Naive B cell (primary cell): ENCODE measurements at regions not wholly inside any gene's neighbourhood (a gene's known extent, or its start where the extent isn't known, plus 50 kb on each side); places are given as distances from the start of the nearest gene placed in this dataset.

ENCODE experiments used
- ATAC-seq, 2 donors: fragments of 150-1000 bp; cut with Tn5 transposase; 2 replicates each; pipeline ENCODE4 v1.10.0; 2021; ENCODE audit warnings: low read depth in 2 of 2, mild to moderate bottlenecking in 2 of 2, moderate library complexity in 2 of 2
- DNase-seq: peaks from one replicate; pipeline ENCODE4 v3.0.0; 2022
- H3K27ac Mint-ChIP-seq, 6 donors: one replicate each; pipeline ENCODE4 v1.8.0; 2020 to 2022; ENCODE audit warnings: mild to moderate bottlenecking in 6 of 6, mixed read lengths in 6 of 6, moderate library complexity in 5 of 6, inconsistent platforms in 2 of 6
- H3K27me3 Mint-ChIP-seq, 3 donors: one replicate each; pipeline ENCODE4 v1.8.0; 2021 to 2022; ENCODE audit warnings: mixed read lengths in 3 of 3, mild to moderate bottlenecking in 1 of 3
- H3K36me3 Mint-ChIP-seq, 2 donors: one replicate each; pipeline ENCODE4 v1.8.0; 2020 to 2022; ENCODE audit warnings: mixed read lengths in 2 of 2, inconsistent platforms in 1 of 2, mild to moderate bottlenecking in 1 of 2
- H3K4me1 Mint-ChIP-seq, 3 donors: one replicate each; pipeline ENCODE4 v1.8.0; 2020 to 2022; ENCODE audit warnings: mixed read lengths in 3 of 3, inconsistent platforms in 1 of 3, mild to moderate bottlenecking in 1 of 3, moderate library complexity in 1 of 3
- H3K4me3 Mint-ChIP-seq, 8 donors: one replicate each; pipeline ENCODE4 v1.8.0; 2020 to 2022; ENCODE audit warnings: mild to moderate bottlenecking in 8 of 8, mixed read lengths in 8 of 8, moderate library complexity in 8 of 8, inconsistent platforms in 2 of 8
- H3K9me3 Mint-ChIP-seq, 7 donors: one replicate each; pipeline ENCODE4 v1.8.0; 2020 to 2022; ENCODE audit warnings: mixed read lengths in 7 of 7, mild to moderate bottlenecking in 5 of 7, inconsistent platforms in 2 of 7, moderate library complexity in 1 of 7

- Mint-ChIP-seq H3K36me3 (no peaks in the 10 kb centered on the region), H3K4me3 (no peak overlapping the region)
- ATAC-seq: no peak
These were observed 1108.5 kb upstream of the CDH2 start for GRCh38 chr18:29285471-29285870.

GRCh38 chr18:29271501-29271900 is 1094.6 kb upstream of the CDH2 start:
- Mint-ChIP-seq H3K36me3 (no peaks in the 10 kb centered on the region), H3K27ac (no peak overlapping the region), H3K27me3 (no peaks in the 10 kb centered on the region), H3K4me1 (no peaks in the 10 kb centered on the region), H3K4me3 (no peak overlapping the region), H3K9me3 (peaks cover 0 to 10% (median 4%) of the 10 kb centered on the region in 7 donors)
- no peak for DNase-seq
- no peak for ATAC-seq

More at GRCh38 chr18:29285471-29285870, 1108.5 kb upstream of the CDH2 start:
- H3K9me3 Mint-ChIP-seq: peaks cover 3 to 14% (median 8%) of the 10 kb centered on the region in 7 donors
- H3K27me3 Mint-ChIP-seq: no peaks in the 10 kb centered on the region
- no peak overlapping the region for H3K27ac Mint-ChIP-seq
- no peak for DNase-seq
- no peaks in the 10 kb centered on the region for H3K4me1 Mint-ChIP-seq

DNA sequence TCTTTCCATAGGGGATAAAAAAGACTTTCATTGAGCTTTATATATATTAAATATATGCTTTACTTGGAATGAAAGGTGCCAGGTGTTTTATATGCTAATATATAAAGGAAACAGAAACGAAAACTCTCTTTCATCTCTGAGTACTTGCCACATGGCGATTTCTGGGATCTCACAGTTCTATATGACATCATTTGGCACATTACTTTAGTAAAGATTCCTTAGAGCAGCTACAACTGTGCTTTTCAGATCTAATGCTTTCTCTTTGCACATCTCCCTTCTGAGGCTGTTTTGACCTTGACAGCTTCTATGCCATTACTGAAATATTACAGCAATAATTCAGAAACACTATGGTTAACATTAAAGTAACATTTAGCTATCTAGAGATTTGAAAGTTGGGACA is 1082.9 kb upstream of the CDH2 start:
- DNase-seq (no peak), ATAC-seq (no peak)
- no peak overlapping the region for H3K27ac Mint-ChIP-seq
- no peaks in the 10 kb centered on the region for H3K27me3 Mint-ChIP-seq
- H3K9me3 Mint-ChIP-seq: peaks cover 1 to 16% (median 6%) of the 10 kb centered on the region in 7 donors
- H3K4me3 Mint-ChIP-seq: no peak overlapping the region
- no peaks in the 10 kb centered on the region for H3K4me1 Mint-ChIP-seq
- H3K36me3 Mint-ChIP-seq: no peaks in the 10 kb centered on the region

DNA sequence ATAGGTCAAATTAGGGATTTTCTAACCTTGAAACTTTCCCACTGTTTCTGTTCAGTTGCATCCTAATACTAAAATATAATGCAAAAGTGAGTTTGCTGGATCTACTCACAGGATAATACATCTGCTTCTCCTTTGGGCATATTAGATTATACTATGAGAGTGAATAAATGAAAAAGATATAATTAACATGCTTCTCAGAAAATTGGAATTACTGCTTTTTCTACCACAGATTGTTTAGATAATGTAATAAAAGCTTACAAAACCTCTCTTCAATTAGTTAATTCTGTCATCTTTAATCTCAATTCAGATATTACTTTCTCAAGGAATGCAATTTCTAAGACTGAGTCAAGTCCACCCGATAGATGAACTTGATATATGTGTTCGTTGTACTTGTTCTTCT is 1077.2 kb upstream of the CDH2 start:
- Mint-ChIP-seq H3K36me3 (no peaks in the 10 kb centered on the region), H3K4me1 (no peaks in the 10 kb centered on the region), H3K27me3 (no peaks in the 10 kb centered on the region), H3K27ac (no peak overlapping the region), H3K4me3 (no peak overlapping the region), H3K9me3 (peaks cover 0 to 18% (median 2%) of the 10 kb centered on the region in 7 donors)
- ATAC-seq (no peak), DNase-seq (no peak)

GRCh38 chr18:29251681-29252080 is 1074.8 kb upstream of the CDH2 start:
- H3K27me3 Mint-ChIP-seq: no peaks in the 10 kb centered on the region
- DNase-seq: no peak
- H3K4me1 Mint-ChIP-seq: no peaks in the 10 kb centered on the region
- peaks cover 2 to 24% (median 5%) of the 10 kb centered on the region in 7 donors for H3K9me3 Mint-ChIP-seq
- no peak overlapping the region for H3K27ac Mint-ChIP-seq
- ATAC-seq: no peak
- no peak overlapping the region for H3K4me3 Mint-ChIP-seq
- no peaks in the 10 kb centered on the region for H3K36me3 Mint-ChIP-seq

DNA sequence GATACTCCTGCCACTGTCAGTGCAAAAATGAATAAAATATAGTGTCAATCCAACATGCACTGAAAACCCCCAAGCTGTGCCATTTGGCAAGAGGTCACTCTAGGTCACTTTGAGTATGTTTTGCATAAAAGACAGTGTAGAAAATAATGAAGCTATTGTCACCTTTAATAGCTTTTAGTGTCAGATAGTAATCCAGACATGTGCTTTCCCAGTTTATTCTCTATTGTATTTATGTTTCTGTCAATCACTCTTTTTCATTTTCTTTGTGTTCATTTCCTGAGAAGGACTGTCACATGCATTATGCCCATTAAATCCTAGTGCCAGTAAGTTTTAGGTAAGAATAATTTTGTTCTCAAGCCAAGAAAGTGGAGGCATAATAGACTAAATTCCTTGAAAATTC is 1073.9 kb upstream of the CDH2 start:
- Mint-ChIP-seq H3K27ac (no peak overlapping the region), H3K27me3 (no peaks in the 10 kb centered on the region), H3K36me3 (no peaks in the 10 kb centered on the region), H3K9me3 (peaks cover 3 to 15% (median 7%) of the 10 kb centered on the region in 7 donors), H3K4me3 (no peak overlapping the region), H3K4me1 (no peaks in the 10 kb centered on the region)
- ATAC-seq: no peak
- DNase-seq: no peak

DNA sequence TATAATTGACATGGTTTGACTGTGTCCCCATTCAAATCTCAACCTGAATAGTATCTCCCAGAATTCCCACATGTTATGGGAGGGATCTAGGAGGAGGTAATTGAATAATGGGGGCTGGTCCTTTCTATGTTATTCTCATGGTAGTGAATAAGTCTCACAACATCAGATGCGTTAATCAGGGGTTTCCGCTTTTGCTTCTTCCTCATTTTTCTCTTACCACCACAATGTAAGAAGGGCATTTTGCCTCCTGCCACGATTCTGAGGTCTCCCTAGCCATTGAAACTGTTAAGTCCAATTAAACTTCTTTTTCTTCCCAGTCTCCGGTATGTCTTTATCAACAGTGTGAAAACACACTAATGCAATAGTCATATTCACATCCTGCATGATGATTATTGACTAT is 1073.3 kb upstream of the CDH2 start:
- Mint-ChIP-seq H3K36me3 (no peaks in the 10 kb centered on the region), H3K4me1 (no peaks in the 10 kb centered on the region)
- no peak for DNase-seq

DNA sequence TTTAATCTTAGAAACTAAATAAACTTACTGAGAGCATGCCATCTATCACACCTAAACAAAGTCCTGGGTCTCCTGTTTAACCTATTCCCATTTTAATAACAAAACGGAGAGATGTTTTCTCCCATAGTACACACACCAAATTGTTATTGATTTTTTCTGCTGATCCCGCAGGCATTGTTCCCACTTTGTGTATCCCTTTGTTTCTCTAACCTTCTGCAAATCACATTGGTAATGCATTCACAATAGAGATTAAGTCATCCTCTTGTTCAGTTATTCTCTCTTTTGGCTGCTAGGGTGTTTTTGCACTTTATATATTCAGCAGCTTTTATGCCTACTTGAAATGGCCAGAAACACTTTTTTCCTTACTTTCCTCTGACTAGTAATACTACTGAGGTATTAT is 1071.9 kb upstream of the CDH2 start:
- DNase-seq: no peak
- no peak overlapping the region for H3K4me3 Mint-ChIP-seq
- no peak overlapping the region for H3K27ac Mint-ChIP-seq
- no peaks in the 10 kb centered on the region for H3K36me3 Mint-ChIP-seq
- H3K4me1 Mint-ChIP-seq: no peaks in the 10 kb centered on the region
- H3K9me3 Mint-ChIP-seq: peaks cover 2 to 18% (median 8%) of the 10 kb centered on the region in 7 donors
- ATAC-seq: no peak
- H3K27me3 Mint-ChIP-seq: no peaks in the 10 kb centered on the region

More for the DNA sequence above, 1073.3 kb upstream of the CDH2 start:
- no peak overlapping the region for H3K27ac Mint-ChIP-seq
- H3K27me3 Mint-ChIP-seq: no peaks in the 10 kb centered on the region
- ATAC-seq: no peak
- peaks cover 3 to 17% (median 8%) of the 10 kb centered on the region in 7 donors for H3K9me3 Mint-ChIP-seq
- no peak overlapping the region for H3K4me3 Mint-ChIP-seq

- no peak overlapping the region for H3K27ac Mint-ChIP-seq
- DNase-seq: no peak
- no peak for ATAC-seq
These were observed 1064.3 kb upstream of the CDH2 start for GRCh38 chr18:29241199-29241598.

GRCh38 chr18:29234751-29235150 is 1057.8 kb upstream of the CDH2 start:
- DNase-seq (no peak), ATAC-seq (no peak)
- Mint-ChIP-seq H3K4me3 (no peak overlapping the region), H3K4me1 (no peaks in the 10 kb centered on the region), H3K27me3 (no peaks in the 10 kb centered on the region), H3K36me3 (no peaks in the 10 kb centered on the region), H3K27ac (no peak overlapping the region), H3K9me3 (peaks cover 2 to 14% (median 4%) of the 10 kb centered on the region in 7 donors)

More at GRCh38 chr18:29241199-29241598, 1064.3 kb upstream of the CDH2 start:
- no peak overlapping the region for H3K4me3 Mint-ChIP-seq
- H3K27me3 Mint-ChIP-seq: no peaks in the 10 kb centered on the region
- no peaks in the 10 kb centered on the region for H3K36me3 Mint-ChIP-seq
- no peaks in the 10 kb centered on the region for H3K4me1 Mint-ChIP-seq
- H3K9me3 Mint-ChIP-seq: peaks cover 0 to 11% (median 8%) of the 10 kb centered on the region in 7 donors

- Mint-ChIP-seq H3K4me3 (no peak overlapping the region), H3K27me3 (no peaks in the 10 kb centered on the region), H3K9me3 (peaks cover 0 to 9% (median 2%) of the 10 kb centered on the region in 7 donors), H3K4me1 (no peaks in the 10 kb centered on the region), H3K36me3 (no peaks in the 10 kb centered on the region), H3K27ac (no peak overlapping the region)
- no peak for ATAC-seq
- DNase-seq: no peak
These were observed 1049.3 kb upstream of the CDH2 start for GRCh38 chr18:29226213-29226612.

- Mint-ChIP-seq H3K4me3 (no peak overlapping the region), H3K4me1 (no peaks in the 10 kb centered on the region), H3K27ac (no peak overlapping the region), H3K27me3 (no peaks in the 10 kb centered on the region), H3K9me3 (peaks cover 0 to 9% (median 5%) of the 10 kb centered on the region in 7 donors), H3K36me3 (no peaks in the 10 kb centered on the region)
- ATAC-seq (no peak), DNase-seq (no peak)
These were observed 1048.4 kb upstream of the CDH2 start for GRCh38 chr18:29225351-29225750.

DNA sequence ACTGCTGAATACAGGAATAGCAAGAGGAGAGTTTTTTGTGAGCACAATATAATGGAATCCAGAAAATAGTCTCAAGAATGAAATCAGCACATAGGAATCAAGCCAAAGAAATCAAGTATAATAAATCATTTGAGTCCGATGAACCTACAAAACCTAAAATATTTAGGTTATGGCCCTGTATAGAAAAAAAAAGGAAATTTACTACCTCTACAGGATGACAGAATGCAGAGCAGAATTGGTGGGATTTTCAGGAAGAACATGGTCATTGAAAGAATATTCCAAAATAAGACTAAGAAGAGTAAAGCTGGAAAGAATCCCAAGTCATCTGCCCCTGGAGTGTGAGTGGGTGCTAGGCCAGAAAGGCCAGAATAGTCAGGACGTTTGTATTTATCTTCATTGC is 1041.2 kb upstream of the CDH2 start:
- DNase-seq (no peak), ATAC-seq (no peak)
- no peaks in the 10 kb centered on the region for H3K4me1 Mint-ChIP-seq
- no peak overlapping the region for H3K4me3 Mint-ChIP-seq
- no peak overlapping the region for H3K27ac Mint-ChIP-seq
- H3K36me3 Mint-ChIP-seq: no peaks in the 10 kb centered on the region
- H3K27me3 Mint-ChIP-seq: no peaks in the 10 kb centered on the region
- peaks cover 0 to 14% (median 6%) of the 10 kb centered on the region in 7 donors for H3K9me3 Mint-ChIP-seq

DNA sequence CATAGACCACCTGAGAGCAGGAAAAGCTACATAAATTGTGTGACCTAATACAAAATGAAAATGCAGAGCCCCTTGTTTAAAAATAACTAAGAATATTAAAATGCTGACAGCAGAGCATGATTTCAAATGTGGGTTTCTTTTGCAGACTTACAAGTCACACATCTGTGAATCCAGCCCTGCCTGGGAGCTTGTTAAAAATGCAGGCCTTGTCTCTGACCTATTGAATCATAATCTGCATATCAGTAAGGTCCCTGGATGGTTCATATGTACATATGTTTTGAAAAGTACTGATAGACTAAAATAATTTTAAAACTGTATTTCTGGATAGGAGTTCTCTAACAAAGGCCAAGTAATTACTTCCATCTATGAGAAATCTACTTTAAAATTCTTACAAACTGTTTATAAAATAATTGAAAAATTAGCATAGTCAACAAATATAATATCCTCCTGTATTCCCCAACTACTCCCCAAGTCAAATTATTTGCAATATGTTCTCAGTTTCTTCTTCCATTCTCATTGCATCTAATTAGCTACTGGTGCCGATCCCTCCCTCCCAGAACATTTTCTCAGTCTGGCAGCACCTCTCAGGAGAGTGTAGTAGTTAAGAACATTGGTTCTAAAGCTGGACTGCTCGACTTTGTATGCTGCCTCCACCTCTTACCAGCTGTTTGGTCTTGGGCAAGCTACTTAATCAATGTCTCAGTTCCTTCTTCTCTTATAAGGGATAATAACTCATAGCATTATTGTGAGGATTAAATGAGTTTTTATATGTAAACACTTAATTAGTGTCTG is 1040.4 kb upstream of the CDH2 start:
- no peak overlapping the region for H3K27ac Mint-ChIP-seq
- H3K4me1 Mint-ChIP-seq: no peaks in the 10 kb centered on the region
- ATAC-seq (no peak), DNase-seq (no peak)
- no peak overlapping the region for H3K4me3 Mint-ChIP-seq
- no peaks in the 10 kb centered on the region for H3K36me3 Mint-ChIP-seq
- H3K27me3 Mint-ChIP-seq: no peaks in the 10 kb centered on the region
- H3K9me3 Mint-ChIP-seq: peaks cover 0 to 14% (median 6%) of the 10 kb centered on the region in 7 donors
